ENCODE measurements at regions not wholly inside any gene's neighbourhood (a gene's known extent, or its start where the extent isn't known, plus 50 kb on each side); places are given as distances from the start of the nearest gene placed in this dataset.

DNA sequence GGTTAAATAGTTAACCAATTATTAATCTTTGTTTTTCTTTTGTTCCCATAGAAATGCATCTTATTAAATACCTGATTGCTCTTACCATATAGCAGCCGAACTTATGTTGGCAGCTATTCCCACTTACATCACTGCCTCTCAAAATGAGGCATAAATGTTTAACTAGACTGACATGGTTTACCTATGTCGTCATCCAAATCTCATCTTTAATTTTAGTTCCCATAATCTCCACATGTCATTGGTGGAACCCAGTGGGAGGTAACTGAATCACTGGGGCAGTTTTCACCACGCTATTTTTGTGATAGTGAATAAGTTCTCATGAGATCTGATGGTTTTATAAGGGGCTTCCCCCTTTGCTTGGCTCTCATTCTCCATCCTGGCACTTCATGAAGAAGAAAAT, 499.2 kb upstream of the ATP2B1 start:
- no peak for ATAC-seq

DNA sequence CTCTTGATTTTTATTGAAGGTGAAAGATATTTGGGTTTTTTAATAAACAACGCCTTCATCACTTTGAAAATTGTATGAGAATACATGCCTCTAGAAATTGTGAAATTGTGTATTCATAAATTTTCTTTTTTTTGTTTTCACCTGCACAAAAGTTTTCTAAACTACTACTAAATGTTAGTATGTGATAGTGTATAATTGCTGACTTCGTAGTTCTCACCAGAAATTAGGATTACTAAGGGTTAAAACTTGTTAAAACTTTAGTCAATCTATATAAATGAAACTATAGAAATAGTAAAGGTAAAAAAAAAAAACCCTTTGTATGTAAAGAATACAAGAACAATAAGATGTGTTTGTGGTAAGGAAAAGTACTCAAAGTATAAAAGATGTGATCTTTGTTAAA, 496.5 kb upstream of the ATP2B1 start:
- ATAC-seq (no peak), DNase-seq (no peak)

More for the DNA sequence above, 499.2 kb upstream of the ATP2B1 start:
- DNase-seq, result no peak

DNA sequence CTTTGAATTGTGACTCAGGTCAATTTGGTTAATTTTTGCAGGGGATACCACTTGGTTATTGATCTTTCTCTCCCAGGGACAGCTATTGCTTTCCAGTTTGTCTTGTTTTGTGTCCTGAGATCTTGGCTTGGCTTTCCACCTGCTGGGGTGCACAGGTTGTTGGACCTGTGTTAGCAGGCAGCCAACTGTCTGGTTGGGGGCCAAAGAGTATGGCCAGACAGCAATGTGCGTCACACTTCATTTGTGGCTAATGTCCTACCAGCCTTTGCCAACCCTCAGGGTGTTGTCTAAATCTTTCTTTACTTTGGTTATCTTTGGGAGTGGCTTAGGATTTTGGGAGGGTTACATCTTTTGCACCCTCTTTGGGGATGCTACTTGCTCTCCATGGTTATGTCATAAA, 494.9 kb upstream of the ATP2B1 start:
- ATAC-seq, result no peak
- no peak for DNase-seq

DNA sequence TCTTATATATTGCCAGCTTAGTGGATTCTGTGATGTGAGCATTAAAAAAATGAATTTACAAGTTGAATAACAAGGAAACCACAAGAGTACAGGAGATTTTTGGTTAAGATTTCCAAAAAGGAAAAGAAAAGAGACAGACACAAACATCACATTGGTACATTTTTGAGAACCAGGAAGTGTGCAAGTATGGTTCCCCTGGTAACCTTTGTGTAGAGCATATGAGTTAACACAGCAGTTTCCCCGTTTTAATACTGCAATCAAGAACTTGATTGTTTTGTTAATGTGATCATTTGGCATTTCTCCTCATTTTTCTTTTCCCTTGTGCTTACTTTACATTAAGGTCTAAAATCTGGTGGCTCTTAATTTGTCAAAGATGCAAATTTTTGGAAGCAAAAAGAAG, 490.4 kb upstream of the ATP2B1 start:
- no peak for DNase-seq
- ATAC-seq, result no peak

DNA sequence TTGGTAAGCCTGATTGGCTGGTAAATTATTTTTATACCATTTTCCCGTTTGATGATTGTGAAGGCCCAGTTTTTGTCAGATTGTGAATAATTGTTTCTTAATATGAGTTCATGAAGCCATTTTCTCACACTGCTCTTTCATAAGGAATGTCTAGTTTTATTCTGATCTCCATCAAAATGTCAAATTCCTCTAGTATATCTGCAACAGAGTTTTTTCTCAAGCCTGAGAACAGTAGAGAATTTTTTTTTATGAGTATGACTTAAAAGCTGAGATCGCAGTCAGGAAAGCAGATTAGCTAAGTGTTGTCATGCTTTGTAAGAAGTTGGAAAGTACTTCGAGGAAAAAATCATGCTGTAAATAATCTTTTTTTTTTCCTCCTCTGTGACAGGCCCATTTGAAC, 484.9 kb upstream of the ATP2B1 start:
- no peak for ATAC-seq
- DNase-seq, result no peak

DNA sequence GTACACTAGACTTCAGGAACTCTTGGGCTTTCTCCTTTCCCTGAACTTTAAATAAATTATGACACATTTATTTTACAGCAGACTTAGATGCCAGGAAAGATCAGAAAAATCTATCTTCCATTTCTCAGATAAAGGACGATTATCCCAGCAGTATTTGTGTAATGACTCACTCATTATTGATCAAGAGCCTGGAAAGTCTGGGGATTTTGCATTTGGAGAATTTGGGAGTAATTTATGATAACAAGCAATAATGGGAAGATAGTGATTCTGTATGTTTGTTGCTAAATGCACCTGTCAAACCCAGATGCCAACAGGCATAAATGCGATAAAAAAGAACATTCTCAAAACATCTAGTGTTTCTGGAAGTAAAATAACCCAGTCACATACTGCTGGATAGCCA, 480.2 kb upstream of the ATP2B1 start:
- ATAC-seq (no peak), DNase-seq (no peak)

DNA sequence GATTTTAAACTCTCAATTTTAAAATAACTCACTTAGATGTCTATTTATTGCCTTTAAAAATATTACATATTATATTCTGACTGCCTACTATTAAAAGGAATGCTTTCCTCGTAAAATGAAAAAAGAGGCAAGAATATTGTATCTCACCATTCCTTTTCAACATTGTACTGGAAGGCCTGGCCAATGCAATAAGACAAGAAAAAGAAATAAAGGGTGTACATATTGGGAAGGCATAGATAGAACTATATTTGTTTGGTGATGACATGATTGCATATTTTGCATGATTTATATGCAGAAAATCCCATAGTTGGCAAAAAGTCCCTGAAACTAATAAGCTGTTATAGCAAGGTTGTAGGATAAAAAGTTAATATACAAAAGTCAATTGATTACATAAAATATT, 474.6 kb upstream of the ATP2B1 start:
- no peak for DNase-seq
- no peak for ATAC-seq

DNA sequence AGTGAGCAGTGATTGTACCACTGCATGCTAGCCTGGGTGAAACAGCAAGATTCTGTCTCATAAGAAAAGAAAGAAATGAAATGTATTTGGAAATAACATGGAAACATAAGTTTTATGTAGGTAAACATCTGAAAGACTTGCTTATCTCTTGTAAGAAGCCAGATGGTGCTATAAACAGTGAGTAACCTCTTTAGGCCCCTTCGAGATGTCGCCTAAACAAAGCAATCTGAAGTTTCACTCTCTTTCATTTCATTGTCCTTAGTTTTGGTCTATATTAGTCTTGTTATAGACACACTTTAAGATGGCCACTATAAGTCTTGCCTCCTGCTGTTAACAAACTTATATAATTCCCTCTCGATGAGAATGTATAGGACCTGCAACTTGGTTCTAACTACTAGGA, 472.6 kb upstream of the ATP2B1 start:
- ATAC-seq (no peak), DNase-seq (no peak)

DNA sequence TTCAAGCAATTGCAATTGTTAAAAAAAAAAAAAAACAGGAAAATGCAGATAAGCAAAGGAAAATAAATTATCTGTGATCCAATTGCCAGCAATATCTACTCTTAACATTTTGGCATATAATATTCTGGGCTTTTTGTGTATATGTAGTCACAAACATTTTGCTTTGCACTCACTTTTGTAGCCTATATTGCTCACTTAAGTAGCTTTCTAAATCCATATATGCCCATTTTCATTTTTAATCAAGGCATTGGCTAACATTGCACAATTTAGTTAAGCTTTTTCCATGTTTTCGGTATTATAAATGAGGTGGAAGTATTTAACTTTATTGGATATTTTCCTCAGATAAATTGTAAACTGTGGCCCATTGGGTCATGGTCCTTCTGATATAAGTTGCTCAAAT, 466.3 kb upstream of the ATP2B1 start:
- ATAC-seq (no peak), DNase-seq (no peak)

DNA sequence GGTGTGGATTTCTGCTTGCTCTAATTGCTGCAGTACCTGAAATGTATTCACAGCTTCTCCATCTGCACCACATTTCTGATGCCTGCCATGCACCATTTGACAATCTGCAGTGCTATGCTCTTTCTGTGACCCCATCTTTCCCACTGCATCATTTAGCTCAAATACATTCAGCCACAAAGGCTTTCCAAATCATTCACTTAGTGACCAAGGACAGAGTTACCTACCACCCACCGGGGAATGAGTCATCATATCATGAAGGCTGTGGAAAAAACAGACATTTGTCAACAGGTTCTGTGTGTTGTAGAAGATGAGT, 465.5 kb upstream of the ATP2B1 start:
- ATAC-seq (peak; percentile 88), DNase-seq (no peak)

DNA sequence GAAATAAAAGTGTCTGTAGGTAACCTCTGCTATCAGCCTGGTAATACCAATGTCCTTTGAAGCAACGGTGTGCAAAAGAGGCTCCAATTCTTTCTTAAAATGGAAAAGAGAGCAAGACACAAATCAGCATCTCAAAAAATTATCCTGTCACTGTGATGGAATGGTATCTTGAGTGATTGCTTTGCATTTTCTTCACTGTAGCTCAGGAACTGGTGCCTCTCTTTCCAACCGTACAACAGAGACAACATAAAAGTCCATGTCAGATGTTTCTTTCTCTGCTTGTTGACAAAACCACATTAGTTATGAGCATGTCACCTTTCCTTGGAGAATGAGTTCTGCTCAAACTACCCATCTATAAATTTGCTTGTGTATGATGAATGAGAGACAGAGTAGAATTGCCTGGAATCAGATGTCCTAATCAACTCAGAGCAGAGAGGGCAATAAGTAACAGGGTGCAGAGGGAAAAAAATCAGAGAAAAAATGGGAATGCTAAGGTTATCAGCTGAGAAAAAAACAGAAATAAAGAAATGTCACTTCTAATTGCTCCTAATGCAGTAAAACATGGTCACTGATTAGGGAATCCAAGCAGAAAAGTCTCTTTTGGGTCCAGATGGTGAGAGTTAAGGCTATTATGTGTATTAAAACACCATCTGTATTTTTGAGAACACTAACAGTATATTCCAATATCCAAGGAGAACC, 465.0 kb upstream of the ATP2B1 start:
- DNase-seq, result no peak
- ATAC-seq, result no peak

DNA sequence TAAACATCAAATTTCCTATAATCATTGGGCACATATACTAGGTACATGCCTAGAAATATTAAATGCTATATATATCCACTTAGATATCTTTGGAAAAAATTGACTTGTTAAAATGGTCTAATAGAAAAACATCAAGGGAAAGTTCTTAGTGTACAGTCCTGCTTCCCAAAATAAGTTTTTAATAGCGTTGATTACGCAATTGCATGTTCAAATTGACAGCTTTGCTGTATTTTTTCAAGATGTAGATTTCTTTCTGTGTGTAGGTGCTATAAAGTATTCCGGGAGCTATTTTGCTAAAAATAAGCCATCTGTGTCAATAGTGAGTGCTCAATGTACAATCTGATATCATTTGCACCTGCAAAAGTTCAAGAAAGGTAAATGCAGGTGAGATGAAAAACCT, 463.9 kb upstream of the ATP2B1 start:
- ATAC-seq (no peak), DNase-seq (no peak)

DNA sequence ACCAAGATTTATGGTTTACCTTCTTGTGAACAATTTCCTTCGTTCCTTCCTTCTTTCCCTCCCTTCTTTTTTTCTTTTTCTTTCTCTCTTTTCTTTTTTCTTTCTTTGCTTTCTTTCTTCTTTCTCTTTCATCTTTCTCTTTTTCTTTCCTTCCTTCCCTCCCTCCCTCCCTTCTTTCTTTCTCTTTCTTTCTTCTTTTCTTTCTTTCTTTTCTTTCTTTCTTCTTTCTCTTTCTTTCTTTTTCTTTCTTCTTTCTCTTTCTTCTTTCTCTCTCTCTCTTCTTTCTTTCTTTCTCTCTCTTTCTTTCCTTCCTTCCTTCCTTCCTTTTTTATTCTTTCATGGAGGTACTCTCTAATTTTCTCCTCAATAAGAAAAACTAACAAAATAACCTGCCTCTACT, 462.1 kb upstream of the ATP2B1 start:
- no peak for ATAC-seq

DNA sequence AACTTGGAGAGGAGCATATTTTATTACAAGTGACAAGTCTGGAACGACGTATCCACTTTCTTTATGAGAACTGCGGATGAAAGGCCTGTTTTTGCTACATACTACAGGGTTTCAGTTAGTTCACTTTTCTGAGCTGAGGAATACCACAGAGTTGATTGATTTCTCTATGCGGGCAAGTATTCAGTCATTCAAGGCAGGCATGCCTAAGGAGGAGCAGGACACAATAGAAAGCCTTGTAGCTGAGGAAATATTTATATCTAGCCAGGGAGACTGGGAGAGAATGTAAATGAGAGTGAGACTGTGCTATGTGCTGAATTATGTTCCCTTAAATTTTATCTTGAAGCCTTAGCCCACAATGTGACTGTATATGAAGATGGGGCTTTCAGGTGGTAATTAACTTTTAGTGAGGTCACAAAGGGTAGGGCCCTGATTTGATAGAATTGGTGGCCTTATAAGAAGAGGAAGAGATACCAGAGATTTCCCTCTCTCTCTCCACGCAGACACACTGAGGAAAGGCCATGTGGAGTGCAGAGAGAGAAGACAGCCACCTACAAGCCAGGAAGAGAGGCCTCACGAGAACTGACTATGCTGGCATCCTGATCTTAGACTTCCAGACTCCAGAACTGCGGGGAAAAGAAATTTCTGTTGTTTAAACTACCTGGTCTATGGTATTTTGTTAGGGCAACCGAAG, 459.0 kb upstream of the ATP2B1 start:
- ATAC-seq (no peak), DNase-seq (no peak)

More for the DNA sequence above, 462.1 kb upstream of the ATP2B1 start:
- DNase-seq, result no peak

DNA sequence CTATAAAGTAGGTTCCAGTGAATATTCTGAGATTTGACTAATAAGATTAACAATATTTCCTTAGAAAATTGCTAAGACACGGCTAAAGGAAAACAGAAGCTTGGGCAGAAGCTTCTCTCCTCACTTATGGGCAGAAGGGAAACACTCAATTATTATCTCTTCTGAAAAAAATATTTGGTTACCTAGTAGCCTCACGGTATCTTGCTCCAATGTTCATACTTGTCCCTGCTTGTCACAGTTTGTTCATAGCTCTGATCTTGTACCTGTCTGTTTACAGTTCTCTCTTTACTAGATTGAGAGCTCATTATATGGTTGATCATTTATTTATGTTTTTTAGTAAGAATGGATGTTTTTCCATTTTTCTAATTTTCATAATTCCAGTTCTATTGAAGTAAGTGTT, 458.0 kb upstream of the ATP2B1 start:
- ATAC-seq (no peak), DNase-seq (no peak)

DNA sequence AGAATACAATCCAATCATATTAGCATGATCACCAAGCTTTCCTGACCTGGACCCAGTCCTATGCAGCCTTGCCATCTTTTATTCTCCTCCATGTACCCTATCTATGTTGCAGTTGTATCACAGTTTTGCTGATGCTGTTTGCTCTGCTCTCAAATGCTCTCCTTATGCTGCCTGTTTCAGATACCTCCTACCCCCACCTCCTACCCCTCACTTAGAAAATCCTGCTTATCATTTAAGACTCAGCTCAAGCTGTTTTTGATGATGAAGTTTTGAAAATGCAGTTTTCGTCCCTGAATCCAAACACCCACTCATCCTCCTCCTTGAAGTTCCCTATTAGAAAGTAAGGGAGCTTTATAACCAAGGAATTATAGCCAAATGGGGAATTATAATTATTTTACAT, 457.4 kb upstream of the ATP2B1 start:
- ATAC-seq, result no peak

DNA sequence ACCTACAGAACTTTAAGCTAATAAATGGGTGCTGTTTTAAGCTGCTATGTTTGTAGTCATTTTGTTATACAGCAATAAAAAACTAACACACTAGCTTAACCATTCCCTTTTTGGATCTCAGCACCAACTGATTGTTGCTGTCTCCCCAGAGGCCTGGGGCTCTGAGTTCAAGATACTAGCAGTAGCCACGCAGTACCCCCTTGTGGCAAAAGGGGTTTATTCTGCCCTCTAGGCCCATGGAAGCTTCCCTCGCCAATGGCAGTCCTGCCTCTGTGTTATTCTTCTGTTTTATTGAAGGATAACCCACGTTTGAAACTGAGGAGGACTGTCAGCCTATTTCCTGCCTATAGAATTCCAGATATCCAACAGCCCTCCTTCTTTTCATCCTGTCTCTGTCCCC, 455.3 kb upstream of the ATP2B1 start:
- no peak for DNase-seq
- no peak for ATAC-seq

More for the DNA sequence above, 457.4 kb upstream of the ATP2B1 start:
- no peak for DNase-seq

DNA sequence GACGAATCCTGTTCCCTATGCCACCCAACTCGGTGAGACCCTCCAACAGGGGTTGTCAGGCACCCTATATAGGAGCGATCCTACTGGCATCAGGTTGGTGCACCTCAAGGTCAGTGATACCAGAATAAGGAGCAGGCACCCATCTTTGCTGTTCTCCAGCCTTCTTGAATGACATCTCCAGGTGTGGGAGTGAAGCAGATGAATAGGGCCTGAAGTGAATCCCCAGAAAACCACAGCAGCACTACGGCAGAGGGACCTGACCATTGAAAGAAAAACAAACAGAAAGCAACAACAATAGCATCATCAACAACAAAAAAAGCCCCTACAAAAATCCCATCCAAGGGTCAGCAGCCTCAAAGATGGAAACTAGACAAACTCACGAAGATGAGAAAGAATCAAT, 445.2 kb upstream of the ATP2B1 start:
- DNase-seq (no peak), ATAC-seq (no peak)

DNA sequence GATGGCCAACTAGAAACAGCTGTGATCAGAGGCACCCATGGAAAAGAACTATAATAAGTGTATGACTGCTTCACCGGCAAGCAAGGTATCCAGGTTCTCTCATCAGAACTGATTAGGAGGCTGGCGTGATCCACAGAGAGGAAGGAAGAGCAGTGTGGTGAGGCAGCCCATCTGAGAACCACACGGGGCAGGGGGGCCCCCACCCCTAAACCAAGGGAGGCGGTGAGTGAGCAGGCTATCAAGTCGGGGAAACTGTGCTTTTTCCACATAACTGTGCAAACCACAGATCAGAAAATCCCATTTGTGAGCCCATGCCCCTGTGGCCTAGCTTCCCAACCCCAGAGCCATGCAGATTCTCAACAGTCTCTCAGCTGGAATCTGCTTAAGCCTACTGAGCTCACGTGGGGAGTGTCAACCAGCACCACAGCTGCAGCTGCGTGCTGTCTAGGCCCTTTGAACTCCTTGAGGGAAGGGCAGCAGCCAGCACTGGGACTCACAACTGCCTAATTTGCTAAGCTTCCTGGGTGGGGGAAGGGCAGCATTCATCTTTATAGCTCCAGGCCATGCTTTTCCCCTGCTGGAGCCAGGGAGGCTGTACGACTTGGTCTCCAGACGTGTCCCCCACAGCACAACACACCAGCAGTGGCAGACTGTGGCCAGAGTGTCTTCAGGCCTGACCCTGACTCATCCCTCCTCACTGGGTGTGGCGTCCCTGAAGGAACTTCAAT, 444.4 kb upstream of the ATP2B1 start:
- no peak for ATAC-seq
- DNase-seq, result no peak

DNA sequence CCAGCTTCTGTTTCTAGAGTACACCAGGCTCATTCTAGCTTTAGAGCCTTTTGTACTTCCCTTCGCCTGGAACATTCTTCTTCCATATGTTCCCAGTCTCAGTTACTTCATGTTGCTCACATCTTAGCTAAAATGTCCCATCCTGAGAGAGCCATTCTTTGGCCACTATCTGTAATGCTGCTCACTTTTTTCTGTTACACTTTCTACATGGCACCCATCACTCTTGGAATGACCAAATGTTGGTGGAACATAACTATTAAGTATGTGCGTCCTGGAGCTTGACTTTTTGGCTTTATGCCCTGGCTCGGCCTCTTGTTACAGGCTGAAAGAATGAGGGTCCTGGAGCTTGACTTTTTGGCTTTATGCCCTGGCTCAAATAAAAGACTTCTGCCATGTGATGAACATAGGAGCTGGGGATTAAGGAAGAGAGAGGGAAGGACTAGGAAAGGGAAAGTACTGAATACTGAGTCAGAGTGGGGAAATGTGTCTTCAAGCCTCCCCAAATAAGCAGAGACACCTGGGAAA, 442.9 kb upstream of the ATP2B1 start:
- DNase-seq (no peak), ATAC-seq (no peak)

DNA sequence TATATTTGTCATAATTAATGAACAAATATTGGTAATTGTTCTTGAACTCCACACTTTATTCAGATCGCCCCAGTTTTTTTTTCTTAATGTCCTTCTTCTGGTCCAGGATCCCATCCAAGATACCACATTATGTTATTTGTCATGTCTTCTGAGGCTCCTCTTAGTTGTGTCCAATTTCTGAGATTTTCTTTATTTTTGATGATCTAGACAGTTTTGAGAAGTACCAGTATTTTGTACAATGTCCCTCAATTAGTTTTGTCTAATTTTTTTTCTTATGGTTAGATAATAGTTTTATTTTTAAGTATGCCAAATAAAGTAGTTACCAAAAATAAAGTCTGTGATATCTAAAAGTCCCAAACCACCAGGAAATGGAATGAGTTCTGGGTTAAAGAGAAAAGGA, 440.8 kb upstream of the ATP2B1 start:
- ATAC-seq, result no peak
- no peak for DNase-seq

DNA sequence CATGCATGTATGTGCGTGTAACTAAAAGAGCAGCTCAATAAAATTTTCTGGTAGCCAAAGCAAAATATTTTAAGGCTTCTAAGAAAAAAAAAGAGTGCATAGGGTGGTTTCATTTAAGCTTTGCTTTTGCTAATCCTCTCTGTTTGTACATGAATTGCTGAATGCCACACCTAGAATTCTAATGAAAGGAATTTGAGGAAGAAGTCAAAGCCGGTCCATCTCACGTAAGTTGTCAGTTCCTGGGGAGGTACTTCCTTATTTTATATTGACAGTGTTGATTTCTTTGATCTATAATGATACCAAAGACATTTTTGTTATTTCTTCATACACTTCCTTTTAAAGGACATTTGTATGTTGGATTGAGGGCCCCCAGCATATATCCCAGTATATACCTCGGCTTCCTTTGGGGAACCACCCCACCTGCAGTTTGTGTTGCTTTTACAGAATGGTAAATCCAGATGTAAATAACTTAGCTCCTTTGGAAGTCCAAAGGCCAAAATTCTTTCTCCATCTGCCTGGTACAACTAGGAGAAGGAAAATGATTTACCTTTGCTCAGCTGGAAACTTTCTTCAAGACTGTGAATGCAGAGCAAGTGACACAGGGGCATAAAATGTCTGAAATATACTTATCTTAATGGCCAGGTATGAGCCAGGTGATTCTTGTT, 420.9 kb upstream of the ATP2B1 start:
- ATAC-seq (no peak), DNase-seq (no peak)

DNA sequence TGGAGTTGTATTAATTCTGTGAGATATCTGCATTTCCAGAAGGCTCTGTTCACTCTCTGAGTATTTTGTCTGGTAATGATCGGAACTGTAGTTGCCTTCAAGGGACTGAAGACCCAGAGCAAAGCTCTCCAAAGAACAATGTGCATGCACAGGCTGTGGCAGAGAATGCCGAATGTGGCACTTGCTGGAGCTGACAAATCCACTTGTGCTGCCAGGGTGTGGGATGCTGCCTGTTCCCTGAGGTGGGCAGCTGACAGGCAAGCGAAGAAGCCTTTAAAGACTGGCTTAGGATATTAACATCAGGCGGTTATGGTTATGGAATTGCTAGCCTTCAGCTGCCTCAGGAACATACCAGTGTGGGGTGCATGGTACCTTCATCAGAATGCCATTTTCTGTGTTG, 419.9 kb upstream of the ATP2B1 start:
- no peak for ATAC-seq

More for the DNA sequence above, 419.9 kb upstream of the ATP2B1 start:
- DNase-seq, result no peak
